ENCODE measurements at regions not wholly inside any gene's neighbourhood (a gene's known extent, or its start where the extent isn't known, plus 50 kb on each side); places are given as distances from the start of the nearest gene placed in this dataset.

- no peak for DNase-seq
- intact Hi-C loops (cut with DNase I, micrococcal nuclease) = no loop called here
Measured at GRCh38 chr3:117774130-117774529, 1064.6 kb downstream of the TUSC7 start.

GRCh38 chr3:117786349-117786748, 1076.8 kb downstream of the TUSC7 start:
- H3K4me1 ChIP-seq (ENCODE audit: low read depth) = no peaks in the 10 kb centered on the region
- DNase-seq (no peak), ATAC-seq (no peak)
- no peaks in the 10 kb centered on the region for H3K9me3 ChIP-seq
- intact Hi-C loops (cut with DNase I, micrococcal nuclease) = no loop called here
- TF ChIP-seq CTCF (IDR thresholded peaks at IDR 0.05) = no peak
- no peak overlapping the region for H3K4me3 ChIP-seq
- H3K36me3 ChIP-seq (ENCODE audit: low read depth) = no peaks in the 10 kb centered on the region

More at GRCh38 chr3:117774130-117774529, 1064.6 kb downstream of the TUSC7 start:
- H3K4me1 ChIP-seq (ENCODE audit: low read depth) = no peaks in the 10 kb centered on the region
- no peak for TF ChIP-seq CTCF (IDR thresholded peaks at IDR 0.05)
- H3K9me3 ChIP-seq = no peaks in the 10 kb centered on the region
- no peaks in the 10 kb centered on the region for H3K36me3 ChIP-seq (ENCODE audit: low read depth)
- no peak overlapping the region for H3K4me3 ChIP-seq
- ATAC-seq = no peak

- no peak for ATAC-seq
Measured at GRCh38 chr3:117788061-117788460, 1078.5 kb downstream of the TUSC7 start.

GRCh38 chr3:117788506-117788905, 1078.9 kb downstream of the TUSC7 start:
- intact Hi-C loops (cut with DNase I, micrococcal nuclease) = no loop called here
- no peaks in the 10 kb centered on the region for H3K9me3 ChIP-seq
- no peak overlapping the region for H3K4me3 ChIP-seq
- no peaks in the 10 kb centered on the region for H3K4me1 ChIP-seq (ENCODE audit: low read depth)
- TF ChIP-seq CTCF (IDR thresholded peaks at IDR 0.05) = no peak
- ATAC-seq (no peak), DNase-seq (no peak)
- no peaks in the 10 kb centered on the region for H3K36me3 ChIP-seq (ENCODE audit: low read depth)

More at GRCh38 chr3:117788061-117788460, 1078.5 kb downstream of the TUSC7 start:
- Histone ChIP-seq H3K9me3 (no peaks in the 10 kb centered on the region), H3K36me3 (ENCODE audit: low read depth) (no peaks in the 10 kb centered on the region), H3K4me3 (no peak overlapping the region), H3K4me1 (ENCODE audit: low read depth) (no peaks in the 10 kb centered on the region)
- intact Hi-C loops (cut with DNase I, micrococcal nuclease) = no loop called here
- peak in 1 of 3 donors; percentile 1 for DNase-seq
- TF ChIP-seq CTCF (IDR thresholded peaks at IDR 0.05) = no peak

GRCh38 chr3:117790235-117790987, 1080.8 kb downstream of the TUSC7 start:
- intact Hi-C loops (cut with DNase I, micrococcal nuclease) = no loop called here
- no peak for DNase-seq
- H3K9me3 ChIP-seq = no peaks in the 10 kb centered on the region

More at GRCh38 chr3:117790235-117790987, 1080.8 kb downstream of the TUSC7 start:
- TF ChIP-seq CTCF (IDR thresholded peaks at IDR 0.05) = no peak
- ATAC-seq = no peak
- H3K4me1 ChIP-seq (ENCODE audit: low read depth) = no peaks in the 10 kb centered on the region
- H3K4me3 ChIP-seq = no peak overlapping the region
- H3K36me3 ChIP-seq (ENCODE audit: low read depth) = no peaks in the 10 kb centered on the region
